HG02870 (cell line): ENCODE measurements at regions not wholly inside any gene's neighbourhood (a gene's known extent, or its start where the extent isn't known, plus 50 kb on each side); places are given as distances from the start of the nearest gene placed in this dataset.

ENCODE experiments used
- ATAC-seq: cut with Tn5 transposase; IDR thresholded peaks from one replicate; pipeline ENCODE4 v1.9.1; 2021; ENCODE audit warnings: mild to moderate bottlenecking, moderate library complexity; ENCODE audit not compliant: unreplicated experiment

GRCh38 chr15:95948411-95948810, 382.1 kb upstream of the NR2F2 start:
- ATAC-seq: no peak

DNA sequence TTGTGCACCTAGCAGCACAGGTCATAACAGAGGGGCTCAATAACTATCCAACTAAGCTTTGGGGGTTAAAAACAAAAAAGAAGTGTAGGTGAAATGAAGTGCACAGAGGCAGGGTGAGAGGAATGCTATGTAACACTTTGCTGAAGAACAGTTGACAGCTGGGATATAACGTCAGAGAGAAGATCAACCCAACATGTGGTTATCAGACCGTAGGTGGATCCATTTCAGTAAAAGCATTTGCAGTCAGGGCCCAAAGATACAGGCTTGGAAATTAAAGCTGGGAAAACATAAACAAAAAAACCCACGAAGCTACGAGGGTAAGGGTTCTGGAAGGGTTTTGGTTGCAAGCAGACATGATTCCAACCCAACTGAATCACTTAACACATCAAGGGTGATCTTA, 377.5 kb upstream of the NR2F2 start:
- ATAC-seq: no peak

- ATAC-seq: no peak
Observed at GRCh38 chr15:95957861-95958260, 372.6 kb upstream of the NR2F2 start.

GRCh38 chr15:95958382-95958781, 372.1 kb upstream of the NR2F2 start:
- no peak for ATAC-seq

DNA sequence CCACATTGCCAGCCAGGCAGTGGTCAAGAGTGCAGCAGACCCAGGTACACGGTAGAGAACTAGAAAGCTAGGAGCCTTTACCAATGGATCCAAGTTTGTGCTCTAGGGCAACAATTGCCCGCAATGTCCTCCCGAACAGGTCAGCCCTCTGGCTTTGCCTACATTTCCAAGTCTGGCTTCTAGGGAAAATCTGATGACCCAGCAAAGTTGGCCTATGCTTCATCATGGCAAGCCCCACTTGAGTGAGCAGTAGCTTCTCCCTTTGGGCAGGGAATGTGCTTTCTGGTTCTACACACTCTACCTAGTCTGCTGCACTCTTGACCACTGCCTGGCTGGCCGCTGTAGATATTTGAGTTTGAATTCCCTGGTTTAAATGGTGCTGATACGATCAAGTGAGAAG, 361.6 kb upstream of the NR2F2 start:
- no peak for ATAC-seq

GRCh38 chr15:95970326-95970725, 360.2 kb upstream of the NR2F2 start:
- no peak for ATAC-seq

GRCh38 chr15:95972041-95972553, 358.4 kb upstream of the NR2F2 start:
- ATAC-seq: no peak

- no peak for ATAC-seq
Observed at GRCh38 chr15:95972812-95973211, 357.7 kb upstream of the NR2F2 start.

GRCh38 chr15:95973566-95974256, 356.8 kb upstream of the NR2F2 start:
- peak; percentile 51 for ATAC-seq

DNA sequence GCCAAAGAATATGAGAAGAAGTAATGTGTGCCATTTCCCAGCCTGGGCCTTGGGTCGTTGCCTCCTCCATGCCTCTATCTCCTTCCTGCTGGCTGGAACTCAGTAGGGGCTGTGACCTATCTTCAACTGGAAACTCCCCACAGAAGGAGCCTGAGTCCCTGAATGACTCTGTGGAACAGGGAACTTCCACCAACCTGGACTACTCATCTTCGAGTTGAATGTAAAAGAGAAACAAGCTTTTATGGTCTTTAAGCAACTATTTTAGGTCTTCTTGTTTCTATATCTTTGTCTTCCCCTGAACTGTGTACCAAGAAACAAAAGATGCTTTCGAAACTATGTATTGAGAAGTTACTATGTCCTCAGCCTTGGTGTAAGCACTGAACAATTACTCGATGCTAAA, 355.3 kb upstream of the NR2F2 start:
- peak; percentile 67 for ATAC-seq

DNA sequence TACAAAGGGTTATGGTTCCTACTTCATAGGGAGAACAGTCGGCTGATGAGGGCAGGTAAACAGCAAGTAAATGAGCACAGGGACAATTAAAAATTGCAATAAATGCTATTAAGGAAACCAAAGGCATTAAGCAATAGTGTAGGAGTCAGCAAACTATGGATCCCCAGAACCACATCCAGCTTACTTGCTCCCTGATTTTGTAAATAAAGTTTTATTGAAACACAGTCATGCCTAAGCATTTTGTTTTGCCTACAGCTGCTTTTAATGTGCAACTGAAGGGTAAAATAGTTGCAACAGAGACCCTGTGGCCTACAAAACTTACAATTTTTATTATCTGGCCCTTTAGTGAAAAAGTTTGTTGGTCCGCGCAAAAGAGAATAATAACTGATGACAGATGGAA, 351.2 kb upstream of the NR2F2 start:
- ATAC-seq: no peak

DNA sequence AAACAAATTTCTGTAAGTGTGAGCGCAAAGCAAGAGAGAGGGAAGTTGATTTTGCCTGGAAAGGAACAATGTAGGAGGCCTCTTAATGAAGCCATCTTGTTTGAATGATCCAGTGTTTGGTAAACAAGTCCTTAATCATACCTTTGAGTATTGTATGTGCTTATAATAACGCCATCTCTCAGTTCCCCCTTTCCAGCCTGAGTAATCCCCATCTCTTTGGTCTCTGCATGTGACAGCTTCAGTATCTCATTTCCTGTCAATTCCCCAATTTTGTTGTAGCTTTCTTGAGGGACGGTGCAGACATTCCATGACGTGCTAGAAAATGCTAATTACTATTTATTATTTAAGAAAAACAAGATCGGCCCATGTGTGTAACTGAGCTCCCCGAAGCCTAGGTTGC, 349.3 kb upstream of the NR2F2 start:
- ATAC-seq: no peak

DNA sequence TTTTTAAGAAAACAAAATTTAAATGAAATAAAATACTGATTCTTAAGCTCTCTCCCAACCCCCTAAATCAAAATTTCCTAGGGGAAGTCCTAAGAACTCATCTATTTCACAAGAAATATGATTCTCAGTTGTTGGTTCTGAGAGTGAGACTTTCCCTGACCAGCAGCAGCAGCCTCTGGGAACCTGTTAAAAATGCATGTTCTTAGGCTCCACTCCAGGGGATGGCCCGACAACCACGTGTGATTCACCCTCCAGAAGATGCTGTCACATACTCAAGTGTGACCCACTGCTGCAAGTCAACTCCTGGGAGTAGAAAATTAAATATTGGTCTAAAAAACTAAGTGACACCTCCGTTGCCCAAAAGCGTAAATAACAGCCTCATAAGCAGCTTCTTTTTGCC, 343.2 kb upstream of the NR2F2 start:
- no peak for ATAC-seq

DNA sequence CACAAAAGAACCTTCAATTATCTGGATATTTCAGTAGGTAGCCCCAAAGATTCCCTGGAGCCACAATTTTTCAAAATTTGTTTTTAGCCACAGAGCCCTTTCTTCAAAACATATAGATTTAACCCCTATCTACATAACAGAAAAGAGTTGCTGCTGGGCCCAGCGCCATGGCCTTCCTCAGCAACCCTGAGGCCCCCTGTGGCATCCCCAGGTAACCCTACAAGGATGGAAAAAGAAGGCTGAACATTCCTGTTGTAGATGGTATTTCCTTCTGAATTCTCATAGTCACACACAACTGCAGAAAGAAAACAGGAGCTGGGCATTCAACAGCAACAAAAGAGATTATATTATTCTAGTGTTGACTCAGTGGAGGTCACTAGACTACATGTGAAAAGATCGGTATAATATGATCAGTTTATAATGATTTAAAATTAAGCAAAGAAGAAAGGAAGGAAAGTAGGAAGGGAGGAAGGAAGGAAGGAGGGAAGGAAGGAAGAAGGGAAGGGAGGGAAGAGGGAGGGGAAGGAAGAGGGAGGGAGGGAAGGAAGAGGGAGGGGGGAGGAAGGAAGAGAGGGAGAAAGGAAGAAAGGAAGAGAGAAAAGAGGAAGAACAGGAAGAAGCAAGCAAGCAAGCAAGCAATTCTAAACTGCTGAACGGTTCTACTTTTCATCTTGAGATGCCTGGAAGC, 342.5 kb upstream of the NR2F2 start:
- ATAC-seq: no peak

GRCh38 chr15:95988574-95988887, 342.0 kb upstream of the NR2F2 start:
- ATAC-seq: no peak

DNA sequence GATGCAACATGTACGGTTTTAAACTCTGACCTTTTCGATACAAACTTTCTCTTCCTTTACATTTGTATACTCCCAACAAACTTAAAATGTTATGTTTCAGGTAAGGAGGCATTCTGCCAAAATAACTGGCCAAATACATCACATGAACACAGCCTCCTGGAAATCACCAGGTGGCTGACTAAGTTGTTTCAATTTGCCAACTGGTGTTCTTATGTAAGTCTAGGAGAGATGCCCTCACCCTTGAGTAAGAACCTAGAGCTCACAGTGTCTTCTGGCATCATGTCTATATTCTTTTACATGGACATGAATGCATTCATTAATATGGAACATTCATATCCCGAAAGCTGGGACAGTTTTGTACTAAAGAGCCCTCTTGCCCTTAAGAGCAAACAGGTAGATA, 341.1 kb upstream of the NR2F2 start:
- no peak for ATAC-seq

- no peak for ATAC-seq
Observed at GRCh38 chr15:95990833-95991232, 339.7 kb upstream of the NR2F2 start.

GRCh38 chr15:95994418-95994817, 336.1 kb upstream of the NR2F2 start:
- no peak for ATAC-seq

GRCh38 chr15:95995375-95996168, 334.9 kb upstream of the NR2F2 start:
- no peak for ATAC-seq

- no peak for ATAC-seq
Observed at GRCh38 chr15:95996494-95996893, 334.0 kb upstream of the NR2F2 start.

- ATAC-seq: no peak
Observed at GRCh38 chr15:95998935-95999334, 331.6 kb upstream of the NR2F2 start.
